Stimulated activated CD4-positive, alpha-beta T cell treated with anti-CD3 and anti-CD28 coated beads, Interleukin-15, amount 100 ng/mL, for 48 hours (primary cell): ENCODE measurements at regions not wholly inside any gene's neighbourhood (a gene's known extent, or its start where the extent isn't known, plus 50 kb on each side); places are given as distances from the start of the nearest gene placed in this dataset.
"Not testable (repeated sequence)": the region's sequence is repeated elsewhere in the genome, so short reads cannot be mapped to it uniquely, and the experiment has no call there.

ENCODE experiments used
- DNase-seq, 2 donors: peaks; one replicate each; pipeline ENCODE4 v3.0.0-alpha.2; 2020; ENCODE audit warnings: low read depth in 2 of 2

DNA sequence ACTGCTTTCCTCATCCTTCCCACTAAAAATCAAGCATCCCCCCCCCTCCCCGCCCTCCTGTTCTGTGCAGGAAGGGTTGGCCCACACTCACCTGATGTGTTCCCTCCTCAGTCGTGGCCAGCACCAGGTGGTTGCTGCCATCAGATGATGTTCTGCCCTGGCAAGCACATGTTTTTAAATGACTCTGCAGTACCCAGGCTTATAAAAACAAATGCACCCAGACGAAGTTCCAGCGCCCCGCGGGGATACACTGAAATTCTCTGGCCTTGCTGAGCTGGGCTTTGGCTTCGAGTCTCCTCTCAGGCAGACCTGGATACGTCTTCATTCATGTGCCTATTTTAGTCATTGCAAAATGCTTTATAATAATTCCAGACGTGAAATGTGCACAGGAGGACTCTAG, 316.3 kb downstream of the DLEU7 start:
- no peak for DNase-seq

- no peak for DNase-seq
Measured at GRCh38 chr13:50527612-50528509, 315.6 kb downstream of the DLEU7 start.

GRCh38 chr13:50529154-50529882, 314.2 kb downstream of the DLEU7 start:
- DNase-seq = no peak

DNA sequence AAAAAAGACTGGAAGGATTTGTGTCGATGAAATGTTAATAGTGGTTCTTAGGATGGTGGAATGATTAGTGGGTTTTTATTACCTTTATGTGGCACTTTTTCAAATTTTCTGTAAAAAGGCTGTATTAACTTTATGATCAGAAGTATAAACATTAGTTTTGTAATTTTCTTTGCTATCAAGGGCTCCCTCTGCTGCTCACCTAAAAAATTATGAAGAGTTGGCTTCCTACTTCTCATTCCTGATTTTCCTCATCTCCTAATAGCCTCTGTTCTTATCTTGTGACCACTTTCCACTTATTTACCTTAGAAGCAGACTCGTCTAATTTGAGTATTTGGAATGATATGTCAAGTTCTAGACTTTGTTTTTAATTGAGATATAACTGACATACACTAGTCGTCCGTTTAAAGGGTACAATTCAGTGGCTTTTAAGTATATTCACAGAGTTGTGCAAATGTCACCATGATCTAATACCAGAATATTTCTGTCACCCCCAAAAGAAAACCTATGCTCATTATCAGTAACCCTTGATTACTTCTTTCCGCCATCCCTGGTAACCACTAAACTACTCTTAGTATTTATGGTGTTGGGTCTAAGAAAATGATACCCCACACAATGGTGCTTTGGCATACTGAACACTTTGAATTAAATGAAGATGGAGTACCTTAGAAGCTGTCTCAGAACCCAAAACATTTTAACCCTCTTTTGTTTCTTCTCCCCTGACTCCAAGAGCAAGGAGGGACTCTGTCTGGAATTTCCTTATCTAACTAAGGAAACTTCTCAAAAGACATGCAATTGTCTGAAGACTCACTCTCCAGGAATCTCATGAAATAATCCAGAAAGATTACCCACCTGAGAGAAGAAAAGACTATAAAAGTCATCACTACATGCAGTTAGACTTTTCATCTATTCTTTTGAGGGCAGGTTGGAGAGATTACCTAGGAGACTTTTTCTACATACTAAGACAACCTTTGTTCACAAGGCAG, 311.3 kb downstream of the DLEU7 start:
- no peak for DNase-seq

DNA sequence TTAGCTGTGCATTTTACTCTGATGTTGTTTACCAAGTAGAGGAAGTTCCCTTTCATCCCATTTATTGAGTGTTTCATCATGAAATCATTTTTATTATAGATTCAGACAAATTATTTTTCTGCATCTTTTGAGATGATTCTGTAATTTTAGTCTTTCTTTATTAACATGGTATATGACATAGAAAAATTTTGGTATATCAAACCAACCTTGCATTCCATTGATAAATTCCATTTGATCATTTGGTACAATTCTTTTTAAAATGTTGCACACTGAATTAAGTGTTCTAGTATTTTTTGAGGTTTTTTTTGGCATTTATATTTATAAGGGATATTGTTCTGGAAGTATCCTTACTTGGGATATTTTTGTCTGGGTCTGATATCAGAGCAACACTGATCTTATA, 308.4 kb downstream of the DLEU7 start:
- no peak for DNase-seq

- no peak for DNase-seq
Measured at GRCh38 chr13:50537029-50537428, 306.5 kb downstream of the DLEU7 start.

DNA sequence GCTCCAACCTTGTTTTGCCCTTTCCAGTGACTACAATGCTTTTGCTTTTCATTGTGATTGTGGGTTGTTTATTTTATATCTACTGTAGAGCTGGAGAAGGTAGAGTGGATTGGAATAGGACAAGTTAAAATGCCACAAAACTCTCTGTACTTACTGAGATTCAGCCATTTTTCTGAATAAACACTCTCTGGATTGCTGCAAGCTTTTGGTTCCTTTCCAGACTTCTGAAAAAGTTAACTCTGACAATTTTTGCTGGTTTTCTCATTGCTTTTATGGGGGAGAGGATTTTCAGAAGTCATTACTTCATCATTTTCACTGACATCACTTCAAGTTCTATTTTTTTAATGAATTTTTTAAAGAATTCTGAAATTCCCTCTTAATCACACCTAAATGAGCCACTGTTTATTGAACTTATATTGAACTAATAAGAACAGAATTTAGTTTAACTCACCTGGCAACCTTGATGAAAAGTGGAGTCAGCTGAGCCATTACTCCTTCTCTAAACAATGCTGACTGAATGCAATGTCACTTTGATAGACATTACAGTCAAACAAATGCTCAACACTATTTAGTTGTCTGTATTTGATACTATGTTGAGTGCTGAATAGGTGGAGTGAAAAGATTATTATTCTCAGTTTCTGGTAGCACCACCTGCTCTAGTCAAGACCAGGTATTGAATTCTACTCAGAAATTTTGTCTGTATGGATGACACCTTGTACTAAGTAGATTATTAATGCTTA, 303.5 kb downstream of the DLEU7 start:
- DNase-seq = no peak

DNA sequence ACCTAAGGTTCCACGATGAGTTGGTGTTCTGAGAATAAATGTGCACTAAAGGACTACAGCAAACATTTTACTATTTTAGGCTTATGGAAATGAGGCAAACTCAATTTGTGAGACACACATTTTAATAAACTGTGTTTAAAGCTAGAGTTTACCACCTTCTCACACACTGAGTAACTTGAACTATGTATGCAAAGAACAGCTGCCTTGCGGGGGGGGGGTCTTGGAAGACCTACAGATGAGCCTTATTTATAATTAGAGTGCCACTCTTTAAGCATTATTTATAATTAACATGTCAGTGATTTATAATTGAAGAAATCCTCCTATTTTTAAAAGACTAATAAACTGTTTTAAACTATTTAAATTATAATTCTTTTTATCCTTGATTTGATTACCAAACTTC, 300.4 kb downstream of the DLEU7 start:
- DNase-seq = no peak

DNA sequence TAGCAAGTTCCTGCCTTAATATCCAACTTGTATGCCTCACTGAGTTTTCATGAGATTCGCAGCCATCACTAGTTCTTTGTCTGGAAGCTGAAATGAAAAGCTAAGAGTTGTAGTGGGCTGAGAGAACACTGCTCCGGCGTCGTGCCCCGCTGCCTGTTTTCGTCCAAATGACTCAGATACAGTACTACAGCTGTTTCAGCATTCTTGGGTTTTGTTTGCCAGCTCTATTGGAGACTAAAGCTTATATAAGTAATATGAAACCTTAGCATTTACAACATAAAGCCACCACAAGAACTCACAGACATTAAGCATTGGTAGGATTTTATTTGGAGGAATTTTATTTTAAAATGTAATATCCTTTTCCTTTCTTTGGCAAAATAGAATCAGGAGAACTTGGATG, 299.7 kb downstream of the DLEU7 start:
- no peak for DNase-seq

GRCh38 chr13:50544211-50544610, 299.3 kb downstream of the DLEU7 start:
- no peak for DNase-seq

DNA sequence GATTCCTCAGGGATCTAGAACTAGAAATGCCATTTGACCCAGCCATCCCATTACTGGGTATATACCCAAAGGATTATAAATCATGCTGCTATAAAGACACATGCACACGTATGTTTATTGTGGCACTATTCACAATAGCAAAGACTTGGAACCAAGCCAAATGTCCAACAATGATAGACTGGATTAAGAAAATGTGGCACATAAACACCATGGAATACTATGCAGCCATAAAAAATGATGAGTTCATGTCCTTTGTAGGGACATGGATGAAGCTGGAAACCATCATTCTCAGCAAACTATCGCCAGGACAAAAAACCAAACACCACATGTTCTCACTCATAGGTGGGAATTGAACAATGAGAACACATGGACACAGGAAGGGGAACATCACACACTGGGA, 296.3 kb downstream of the DLEU7 start:
- not testable (repeated sequence) for DNase-seq

GRCh38 chr13:50548586-50548985, 294.9 kb downstream of the DLEU7 start:
- no peak for DNase-seq

GRCh38 chr13:50549221-50549942, 294.1 kb downstream of the DLEU7 start:
- DNase-seq = no peak

DNA sequence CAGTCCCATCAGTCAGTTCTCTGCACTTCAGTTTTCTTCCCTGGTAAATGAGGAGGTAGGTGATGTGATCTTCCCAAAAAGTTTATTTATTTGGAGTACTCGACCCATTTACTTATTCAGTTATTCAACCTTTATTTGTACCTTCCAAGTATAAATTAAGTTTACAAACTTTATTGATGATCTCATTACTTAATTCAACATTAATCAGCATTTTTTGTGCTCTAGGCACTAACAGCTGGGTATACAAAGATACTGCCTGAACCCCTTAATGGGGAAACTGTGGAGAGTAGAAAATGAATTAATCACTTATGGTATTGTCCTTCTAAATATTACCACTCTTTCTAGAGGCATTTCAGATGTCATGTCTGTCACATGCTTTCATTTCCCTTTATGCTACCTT, 293.3 kb downstream of the DLEU7 start:
- no peak for DNase-seq

DNA sequence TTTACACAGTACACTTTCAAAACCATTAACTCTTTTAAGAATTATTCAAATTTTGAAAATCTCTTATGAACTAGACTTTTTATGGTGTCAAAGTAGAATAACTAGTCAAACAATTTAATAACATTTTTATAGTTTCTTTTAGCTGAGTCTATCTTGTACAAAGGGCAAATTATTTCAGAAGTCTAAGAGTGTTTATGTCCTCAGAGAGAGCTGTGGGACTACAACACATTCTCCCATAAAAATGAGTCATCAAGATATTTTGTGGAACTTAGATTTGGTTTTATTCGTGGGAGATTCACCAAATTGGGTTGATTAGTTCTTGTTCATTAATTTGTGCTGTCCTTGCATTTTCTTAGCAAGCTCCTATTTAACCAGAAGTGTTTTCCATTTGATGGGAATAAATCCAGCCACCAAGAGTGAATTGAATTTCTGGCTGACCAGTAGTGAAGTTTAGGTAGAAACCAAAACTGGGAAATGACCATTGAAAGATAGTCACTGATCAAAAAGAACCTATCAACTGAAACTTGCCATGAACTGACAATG, 291.0 kb downstream of the DLEU7 start:
- DNase-seq = no peak

DNA sequence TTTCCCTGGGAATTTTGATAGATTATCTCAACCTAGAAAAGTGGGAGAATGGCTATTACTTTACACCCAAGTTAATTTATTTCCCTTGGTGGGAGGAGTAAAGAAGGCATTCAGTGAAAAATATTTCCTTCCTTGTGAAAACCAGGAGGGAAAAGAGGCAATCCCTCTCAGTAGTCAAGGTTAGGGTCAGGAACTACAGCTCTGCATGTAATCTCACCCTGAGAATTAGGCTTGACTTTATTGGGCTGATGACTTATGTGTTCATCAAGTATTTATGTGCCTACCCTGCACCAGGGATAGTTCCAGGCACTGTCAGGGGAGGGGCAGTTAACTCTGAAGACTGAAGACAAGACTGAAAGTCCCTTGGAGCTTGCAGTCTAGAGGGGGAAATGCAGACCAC, 281.8 kb downstream of the DLEU7 start:
- DNase-seq = no peak

GRCh38 chr13:50566646-50567045, 276.8 kb downstream of the DLEU7 start:
- no peak for DNase-seq

GRCh38 chr13:50572129-50572528, 271.4 kb downstream of the DLEU7 start:
- no peak for DNase-seq

DNA sequence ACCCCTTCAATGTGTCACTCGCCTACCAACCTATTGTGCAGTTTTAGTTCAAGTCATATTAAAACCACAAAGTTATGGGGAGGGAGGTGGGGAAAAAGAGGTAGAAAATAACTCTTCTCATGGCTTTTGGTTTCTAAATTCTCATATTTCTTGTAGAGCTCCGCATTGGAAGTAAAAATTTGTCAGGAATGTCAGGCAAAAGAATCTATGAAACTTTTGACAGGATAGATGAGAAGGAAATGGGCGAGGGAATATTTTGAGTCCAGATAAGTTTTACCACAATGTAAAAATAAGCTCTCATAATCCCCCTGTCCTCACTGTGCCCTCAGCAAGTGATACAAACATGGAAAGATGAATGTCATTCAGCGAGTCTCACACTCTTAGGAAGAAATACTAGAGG, 270.4 kb downstream of the DLEU7 start:
- DNase-seq = no peak

DNA sequence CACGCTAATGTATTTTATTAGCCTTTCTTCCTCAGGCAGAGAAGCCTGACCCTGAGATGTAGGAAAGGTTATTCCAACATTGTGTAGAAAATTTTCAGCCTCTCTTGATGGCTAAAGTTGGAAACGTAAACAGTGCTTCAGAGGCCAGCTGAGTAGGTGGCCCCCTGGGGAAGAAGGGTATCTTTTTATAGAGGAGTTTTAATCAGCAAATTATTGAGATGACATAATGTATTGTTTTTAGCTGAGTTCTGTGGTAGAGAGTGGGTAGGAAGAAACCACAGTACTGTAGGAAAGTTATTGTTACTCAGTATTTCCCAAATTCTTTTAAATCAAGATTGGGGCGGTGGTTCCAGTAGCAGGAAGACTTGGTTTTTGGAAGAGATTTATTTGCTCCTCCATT, 268.8 kb downstream of the DLEU7 start:
- no peak for DNase-seq
